K562 (cell line): ENCODE measurements at regions not wholly inside any gene's neighbourhood (a gene's known extent, or its start where the extent isn't known, plus 50 kb on each side); places are given as distances from the start of the nearest gene placed in this dataset.

ENCODE experiments used
- BMI1 ChIP-seq: fragments of 150-350 bp; IDR thresholded peaks from 2 replicates; pipeline ENCODE4 v1.6.1; 2014; ENCODE audit warnings: low read length
- CTCF ChIP-seq, 3 experiments: IDR thresholded peaks in 2 of 3; conservative IDR thresholded peaks in 1 of 3; 2 replicates each; pipeline ENCODE4 v1.5.1; 2011 to 2012; ENCODE audit warnings: low read length in 3 of 3, mild to moderate bottlenecking in 3 of 3, control low read depth in 2 of 3, improper control_type of control experiment in 1 of 3, inconsistent platforms in 1 of 3, low read depth in 1 of 3, mixed read lengths in 1 of 3, moderate library complexity in 1 of 3; ENCODE audit not compliant: insufficient read depth in 2 of 3
- DACH1 ChIP-seq: fragments of 450-650 bp; IDR thresholded peaks from 2 replicates; pipeline ENCODE4 v1.6.1; 2018; ENCODE audit not compliant: partially characterized antibody
- NCOA2 ChIP-seq, 2 experiments: fragments of 450-650 bp; IDR thresholded peaks; 2 replicates each; pipeline ENCODE4 v1.6.1; 2018; ENCODE audit warnings: mild to moderate bottlenecking in 2 of 2, moderate library complexity in 1 of 2; ENCODE audit not compliant: partially characterized antibody in 2 of 2
- ZC3H4 ChIP-seq: sonication (generic); formaldehyde crosslinking; IDR thresholded peaks from 2 replicates; pipeline ENCODE4 v1.9.0; 2021; ENCODE audit warnings: missing genetic modification reagents, borderline replicate concordance
- TF ChIP-seq, protein P1 (sequence below), 2 experiments: fragments of 450-650 bp; formaldehyde crosslinking in 1 of 2; IDR thresholded peaks; 2 replicates each; pipeline versions ENCODE4 v1.4.0 to v1.6.1; 2014 to 2020; ENCODE audit warnings: mild to moderate bottlenecking in 2 of 2, borderline replicate concordance in 1 of 2, low read depth in 1 of 2

DNA sequence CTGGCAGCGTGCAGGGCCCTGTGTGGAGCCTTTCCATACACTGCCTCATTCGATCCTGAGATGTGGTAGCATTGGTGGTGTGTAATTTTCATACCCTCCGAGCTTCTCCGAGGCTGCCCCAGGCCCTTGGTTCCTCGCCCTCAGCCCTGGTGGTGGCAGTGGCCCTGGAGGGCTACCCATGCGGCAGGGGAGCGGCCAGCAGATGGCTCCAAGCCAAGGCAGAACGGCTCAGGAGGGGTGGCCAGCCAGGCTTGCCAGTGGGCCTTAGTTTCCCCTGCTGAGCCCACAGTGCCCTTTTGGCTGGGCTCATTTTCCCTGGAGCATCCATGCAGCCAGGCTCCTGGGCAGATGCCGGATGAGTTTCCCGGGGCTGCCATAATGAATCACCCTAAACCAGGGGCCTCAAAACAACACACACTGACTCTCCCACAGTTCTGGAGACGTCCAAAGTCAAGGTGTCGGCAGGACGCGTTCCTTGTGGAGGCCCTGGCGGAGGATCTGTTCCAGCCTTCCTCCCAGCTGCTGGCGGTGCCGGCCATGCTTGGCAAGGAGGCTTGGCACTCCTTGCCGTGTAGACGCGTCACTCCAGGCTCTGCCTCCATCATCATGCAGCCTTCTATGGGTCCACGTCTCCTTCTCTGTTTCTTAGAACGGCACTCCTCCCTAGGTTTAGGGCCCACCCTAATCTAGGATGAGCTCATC lies 158.8 kb upstream of the GSE1 start (continued):
- TF ChIP-seq CTCF (IDR thresholded peaks at IDR 0.05 in 2 of 3, conservative IDR thresholded peaks at IDR 0.05 in 1 of 3; ENCODE audit: insufficient read depth in 2 of 3, low read depth in 1 of 3, low read length in 3 of 3) (peak in 2 of 3 experiments; percentile 10 to 25; a peak in 3 of 6 replicates), ZC3H4 (CRISPR knock-in tag) (no peak), NCOA2 (IDR thresholded peaks at IDR 0.05; ENCODE audit: partially characterized antibody in 2 of 2) (no peak), BMI1 (no peak), DACH1 (no peak)
- TF ChIP-seq, protein P1, sequence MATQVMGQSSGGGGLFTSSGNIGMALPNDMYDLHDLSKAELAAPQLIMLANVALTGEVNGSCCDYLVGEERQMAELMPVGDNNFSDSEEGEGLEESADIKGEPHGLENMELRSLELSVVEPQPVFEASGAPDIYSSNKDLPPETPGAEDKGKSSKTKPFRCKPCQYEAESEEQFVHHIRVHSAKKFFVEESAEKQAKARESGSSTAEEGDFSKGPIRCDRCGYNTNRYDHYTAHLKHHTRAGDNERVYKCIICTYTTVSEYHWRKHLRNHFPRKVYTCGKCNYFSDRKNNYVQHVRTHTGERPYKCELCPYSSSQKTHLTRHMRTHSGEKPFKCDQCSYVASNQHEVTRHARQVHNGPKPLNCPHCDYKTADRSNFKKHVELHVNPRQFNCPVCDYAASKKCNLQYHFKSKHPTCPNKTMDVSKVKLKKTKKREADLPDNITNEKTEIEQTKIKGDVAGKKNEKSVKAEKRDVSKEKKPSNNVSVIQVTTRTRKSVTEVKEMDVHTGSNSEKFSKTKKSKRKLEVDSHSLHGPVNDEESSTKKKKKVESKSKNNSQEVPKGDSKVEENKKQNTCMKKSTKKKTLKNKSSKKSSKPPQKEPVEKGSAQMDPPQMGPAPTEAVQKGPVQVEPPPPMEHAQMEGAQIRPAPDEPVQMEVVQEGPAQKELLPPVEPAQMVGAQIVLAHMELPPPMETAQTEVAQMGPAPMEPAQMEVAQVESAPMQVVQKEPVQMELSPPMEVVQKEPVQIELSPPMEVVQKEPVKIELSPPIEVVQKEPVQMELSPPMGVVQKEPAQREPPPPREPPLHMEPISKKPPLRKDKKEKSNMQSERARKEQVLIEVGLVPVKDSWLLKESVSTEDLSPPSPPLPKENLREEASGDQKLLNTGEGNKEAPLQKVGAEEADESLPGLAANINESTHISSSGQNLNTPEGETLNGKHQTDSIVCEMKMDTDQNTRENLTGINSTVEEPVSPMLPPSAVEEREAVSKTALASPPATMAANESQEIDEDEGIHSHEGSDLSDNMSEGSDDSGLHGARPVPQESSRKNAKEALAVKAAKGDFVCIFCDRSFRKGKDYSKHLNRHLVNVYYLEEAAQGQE (IDR thresholded peaks at IDR 0.05; ENCODE audit: borderline replicate concordance) = peak; percentile 15; the same call in 1 of the 2 replicates
- TF ChIP-seq, protein P1 (CRISPR knock-in tag; IDR thresholded peaks at IDR 0.05; ENCODE audit: low read depth) = no peak
